HG03045 (cell line): ENCODE measurements at regions not wholly inside any gene's neighbourhood (a gene's known extent, or its start where the extent isn't known, plus 50 kb on each side); places are given as distances from the start of the nearest gene placed in this dataset.

Experiments used
- ATAC-seq: cut with Tn5 transposase; IDR thresholded peaks from one replicate; pipeline ENCODE4 v1.9.1; 2021; ENCODE audit warnings: mild to moderate bottlenecking, moderate library complexity; ENCODE audit not compliant: unreplicated experiment

- no peak for ATAC-seq
Observed at GRCh38 chr22:49284056-49284784, 543.5 kb downstream of the BRD1 start.

- no peak for ATAC-seq
Observed at GRCh38 chr22:49282596-49282995, 545.1 kb downstream of the BRD1 start.

- ATAC-seq = no peak
Observed at GRCh38 chr22:49281467-49282340, 546.0 kb downstream of the BRD1 start.

GRCh38 chr22:49278340-49278739, 549.3 kb downstream of the BRD1 start:
- ATAC-seq = no peak

- no peak for ATAC-seq
Observed at GRCh38 chr22:49276567-49276966, 551.1 kb downstream of the BRD1 start.

- no peak for ATAC-seq
Observed at GRCh38 chr22:49274754-49275380, 552.8 kb downstream of the BRD1 start.

GRCh38 chr22:49272546-49273125, 555.0 kb downstream of the BRD1 start:
- ATAC-seq = no peak

- ATAC-seq = no peak
Observed at GRCh38 chr22:49271831-49272230, 555.8 kb downstream of the BRD1 start.

- ATAC-seq = no peak
Observed at GRCh38 chr22:49271369-49271727, 556.3 kb downstream of the BRD1 start.

- no peak for ATAC-seq
Observed at GRCh38 chr22:49270595-49271368, 556.9 kb downstream of the BRD1 start.

- ATAC-seq = no peak
Observed at GRCh38 chr22:49269928-49270327, 557.7 kb downstream of the BRD1 start.

GRCh38 chr22:49269371-49269770, 558.3 kb downstream of the BRD1 start:
- no peak for ATAC-seq

GRCh38 chr22:49268924-49269323, 558.7 kb downstream of the BRD1 start:
- ATAC-seq = no peak

- no peak for ATAC-seq
Observed at GRCh38 chr22:49267996-49268395, 559.7 kb downstream of the BRD1 start.

GRCh38 chr22:49266561-49267519, 560.8 kb downstream of the BRD1 start:
- no peak for ATAC-seq

- no peak for ATAC-seq
Observed at GRCh38 chr22:49264696-49265095, 563.0 kb downstream of the BRD1 start.

GRCh38 chr22:49263101-49263500, 564.6 kb downstream of the BRD1 start:
- no peak for ATAC-seq

GRCh38 chr22:49262167-49262566, 565.5 kb downstream of the BRD1 start:
- no peak for ATAC-seq

GRCh38 chr22:49261616-49262015, 566.1 kb downstream of the BRD1 start:
- ATAC-seq = no peak
